SK-N-SH treated with all-trans-retinoic acid at 6 μM for 48 hours (cell line): ENCODE measurements at regions not wholly inside any gene's neighbourhood (a gene's known extent, or its start where the extent isn't known, plus 50 kb on each side); places are given as distances from the start of the nearest gene placed in this dataset.

Source experiments
- ATAC-seq: fragments of 200-7000 bp; cut with Tn5 transposase; 3 replicates; pipeline ENCODE4 v1.9.1; 2020; ENCODE audit warnings: mild to moderate bottlenecking, moderate library complexity
- ARNTL ChIP-seq: fragments of 450-650 bp; formaldehyde crosslinking; IDR thresholded peaks from 2 replicates; pipeline ENCODE4 v1.5.0; 2020; ENCODE audit warnings: low read depth, mild to moderate bottlenecking, moderate library complexity, borderline replicate concordance
- BACH2 ChIP-seq: fragments of 250-450 bp; sonication (Bioruptor Pico); IDR thresholded peaks from 2 replicates; pipeline ENCODE4 v1.9.0; 2021; ENCODE audit warnings: mild to moderate bottlenecking, borderline replicate concordance
- CSDC2 ChIP-seq: fragments of 250-450 bp; sonication (Bioruptor Pico); IDR thresholded peaks from 2 replicates; pipeline ENCODE4 v1.5.0; 2020; ENCODE audit warnings: mild to moderate bottlenecking, moderate library complexity
- ESRRG ChIP-seq: fragments of 250-450 bp; sonication (Bioruptor Pico); IDR thresholded peaks from 2 replicates; pipeline ENCODE4 v1.6.1; 2021; ENCODE audit warnings: mild to moderate bottlenecking
- GLIS3 ChIP-seq: fragments of 250-450 bp; sonication (Bioruptor Pico); IDR thresholded peaks from 2 replicates; pipeline ENCODE4 v1.5.0; 2020; ENCODE audit warnings: mild to moderate bottlenecking, moderate library complexity
- ISL1 ChIP-seq: fragments of 250-450 bp; sonication (Bioruptor Pico); IDR thresholded peaks from 2 replicates; pipeline ENCODE4 v2.1.2; 2022; ENCODE audit warnings: mild to moderate bottlenecking, moderate library complexity
- OSR1 ChIP-seq: fragments of 250-450 bp; sonication (Bioruptor Pico); IDR thresholded peaks from 2 replicates; pipeline ENCODE4 v1.8.0; 2022; ENCODE audit warnings: moderate library complexity, mild to moderate bottlenecking, inconsistent platforms
- PPARA ChIP-seq: fragments of 250-450 bp; sonication (Bioruptor Pico); IDR thresholded peaks from 2 replicates; pipeline ENCODE4 v1.5.0; 2020; ENCODE audit warnings: mild to moderate bottlenecking, borderline replicate concordance
- RARB ChIP-seq: fragments of 250-450 bp; sonication (Bioruptor Pico); IDR thresholded peaks from 2 replicates; pipeline ENCODE4 v1.8.0; 2021; ENCODE audit warnings: mild to moderate bottlenecking, moderate library complexity
- SNAI2 ChIP-seq: fragments of 250-450 bp; sonication (Bioruptor Pico); IDR thresholded peaks from 2 replicates; pipeline ENCODE4 v1.5.0; 2020; ENCODE audit warnings: mild to moderate bottlenecking, moderate library complexity
- TCF4 ChIP-seq: fragments of 250-450 bp; sonication (Bioruptor Pico); IDR thresholded peaks from 2 replicates; pipeline ENCODE4 v1.8.0; 2021; ENCODE audit warnings: mild to moderate bottlenecking, moderate library complexity, borderline replicate concordance
- TOX ChIP-seq: fragments of 250-450 bp; sonication (Bioruptor Pico); IDR thresholded peaks from 2 replicates; pipeline ENCODE4 v1.8.0; 2021; ENCODE audit warnings: mild to moderate bottlenecking, moderate library complexity, borderline replicate concordance
- ZC3H10 ChIP-seq: fragments of 250-450 bp; sonication (Bioruptor Pico); IDR thresholded peaks from 2 replicates; pipeline ENCODE4 v1.5.1; 2021; ENCODE audit warnings: mild to moderate bottlenecking, moderate library complexity
- ZFP3 ChIP-seq: fragments of 250-450 bp; sonication (Bioruptor Pico); IDR thresholded peaks from 2 replicates; pipeline ENCODE4 v1.5.0; 2020; ENCODE audit warnings: mild to moderate bottlenecking, moderate library complexity
- ZFP30 ChIP-seq: fragments of 450-650 bp; formaldehyde crosslinking; IDR thresholded peaks from 2 replicates; pipeline ENCODE4 v1.5.0; 2022; ENCODE audit warnings: mild to moderate bottlenecking, moderate library complexity
- ZNF565 ChIP-seq: fragments of 450-650 bp; formaldehyde crosslinking; conservative IDR thresholded peaks from 2 replicates; pipeline ENCODE4 v1.5.0; 2020; ENCODE audit warnings: low read depth, mild to moderate bottlenecking, moderate library complexity
- ZNF70 ChIP-seq: fragments of 450-650 bp; formaldehyde crosslinking; IDR thresholded peaks from 2 replicates; pipeline ENCODE4 v1.5.0; 2020; ENCODE audit warnings: mild to moderate bottlenecking, moderate library complexity
- ZNF8 ChIP-seq: fragments of 450-650 bp; formaldehyde crosslinking; IDR thresholded peaks from 2 replicates; pipeline ENCODE4 v1.5.0; 2020; ENCODE audit warnings: mild to moderate bottlenecking, moderate library complexity
- TF ChIP-seq, protein P1 (sequence below): fragments of 250-450 bp; sonication (Bioruptor Pico); IDR thresholded peaks from 2 replicates; pipeline ENCODE4 v1.5.0; 2020; ENCODE audit warnings: mild to moderate bottlenecking, moderate library complexity
- TF ChIP-seq, protein P2 (sequence below): fragments of 250-450 bp; sonication (Bioruptor Pico); IDR thresholded peaks from 2 replicates; pipeline ENCODE4 v1.5.1; 2020; ENCODE audit warnings: low read depth, mild to moderate bottlenecking, moderate library complexity
- TF ChIP-seq, protein P3 (sequence below): fragments of 250-450 bp; sonication (Bioruptor Pico); IDR thresholded peaks from 2 replicates; pipeline ENCODE4 v1.5.1; 2021; ENCODE audit warnings: mild to moderate bottlenecking, moderate library complexity
- TF ChIP-seq, protein P4 (sequence below): fragments of 250-450 bp; sonication (Bioruptor Pico); IDR thresholded peaks from 2 replicates; pipeline ENCODE4 v1.8.0; 2021; ENCODE audit warnings: low read depth, mild to moderate bottlenecking, moderate library complexity, borderline replicate concordance
- TF ChIP-seq, protein P5 (sequence below): fragments of 250-450 bp; sonication (Bioruptor Pico); IDR thresholded peaks from 2 replicates; pipeline ENCODE4 v1.8.0; 2020; ENCODE audit warnings: mild to moderate bottlenecking, moderate library complexity, borderline replicate concordance

DNA sequence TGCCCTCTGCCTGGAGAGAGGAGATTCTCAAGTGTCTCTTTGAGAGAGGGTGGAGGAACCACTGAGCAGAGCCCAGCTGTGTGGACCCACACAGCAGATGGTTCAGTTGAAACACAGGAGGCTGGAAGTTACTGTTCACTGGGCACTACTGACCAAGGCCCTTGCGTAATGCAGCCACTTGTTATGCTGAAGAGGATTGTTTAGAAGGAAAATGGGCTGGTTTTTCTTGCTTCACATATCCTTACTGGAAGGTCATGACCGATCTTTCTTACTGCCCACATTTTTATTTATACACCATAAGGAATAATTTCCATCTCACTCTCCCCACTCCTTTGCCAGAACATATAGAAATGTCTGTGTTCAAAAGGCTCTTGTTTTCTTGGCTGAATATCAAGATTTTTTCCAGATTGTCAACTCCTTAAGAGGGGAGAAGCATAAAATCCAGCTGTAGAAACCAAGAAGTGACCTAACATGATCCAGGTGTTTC lies 375.1 kb upstream of the DDHD1 start:
- TF ChIP-seq RARB (CRISPR knock-in tag) (no peak), TCF4 (CRISPR knock-in tag) (no peak), GLIS3 (CRISPR knock-in tag) (no peak), ZNF565 (CRISPR knock-in tag) (no peak), ZNF70 (CRISPR knock-in tag) (no peak), CSDC2 (CRISPR knock-in tag) (no peak), OSR1 (CRISPR knock-in tag) (no peak), ZFP3 (CRISPR knock-in tag) (no peak)
- TF ChIP-seq, protein P1, sequence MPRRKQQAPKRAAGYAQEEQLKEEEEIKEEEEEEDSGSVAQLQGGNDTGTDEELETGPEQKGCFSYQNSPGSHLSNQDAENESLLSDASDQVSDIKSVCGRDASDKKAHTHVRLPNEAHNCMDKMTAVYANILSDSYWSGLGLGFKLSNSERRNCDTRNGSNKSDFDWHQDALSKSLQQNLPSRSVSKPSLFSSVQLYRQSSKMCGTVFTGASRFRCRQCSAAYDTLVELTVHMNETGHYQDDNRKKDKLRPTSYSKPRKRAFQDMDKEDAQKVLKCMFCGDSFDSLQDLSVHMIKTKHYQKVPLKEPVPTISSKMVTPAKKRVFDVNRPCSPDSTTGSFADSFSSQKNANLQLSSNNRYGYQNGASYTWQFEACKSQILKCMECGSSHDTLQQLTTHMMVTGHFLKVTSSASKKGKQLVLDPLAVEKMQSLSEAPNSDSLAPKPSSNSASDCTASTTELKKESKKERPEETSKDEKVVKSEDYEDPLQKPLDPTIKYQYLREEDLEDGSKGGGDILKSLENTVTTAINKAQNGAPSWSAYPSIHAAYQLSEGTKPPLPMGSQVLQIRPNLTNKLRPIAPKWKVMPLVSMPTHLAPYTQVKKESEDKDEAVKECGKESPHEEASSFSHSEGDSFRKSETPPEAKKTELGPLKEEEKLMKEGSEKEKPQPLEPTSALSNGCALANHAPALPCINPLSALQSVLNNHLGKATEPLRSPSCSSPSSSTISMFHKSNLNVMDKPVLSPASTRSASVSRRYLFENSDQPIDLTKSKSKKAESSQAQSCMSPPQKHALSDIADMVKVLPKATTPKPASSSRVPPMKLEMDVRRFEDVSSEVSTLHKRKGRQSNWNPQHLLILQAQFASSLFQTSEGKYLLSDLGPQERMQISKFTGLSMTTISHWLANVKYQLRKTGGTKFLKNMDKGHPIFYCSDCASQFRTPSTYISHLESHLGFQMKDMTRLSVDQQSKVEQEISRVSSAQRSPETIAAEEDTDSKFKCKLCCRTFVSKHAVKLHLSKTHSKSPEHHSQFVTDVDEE (CRISPR knock-in tag): no peak
- TF ChIP-seq, protein P2, sequence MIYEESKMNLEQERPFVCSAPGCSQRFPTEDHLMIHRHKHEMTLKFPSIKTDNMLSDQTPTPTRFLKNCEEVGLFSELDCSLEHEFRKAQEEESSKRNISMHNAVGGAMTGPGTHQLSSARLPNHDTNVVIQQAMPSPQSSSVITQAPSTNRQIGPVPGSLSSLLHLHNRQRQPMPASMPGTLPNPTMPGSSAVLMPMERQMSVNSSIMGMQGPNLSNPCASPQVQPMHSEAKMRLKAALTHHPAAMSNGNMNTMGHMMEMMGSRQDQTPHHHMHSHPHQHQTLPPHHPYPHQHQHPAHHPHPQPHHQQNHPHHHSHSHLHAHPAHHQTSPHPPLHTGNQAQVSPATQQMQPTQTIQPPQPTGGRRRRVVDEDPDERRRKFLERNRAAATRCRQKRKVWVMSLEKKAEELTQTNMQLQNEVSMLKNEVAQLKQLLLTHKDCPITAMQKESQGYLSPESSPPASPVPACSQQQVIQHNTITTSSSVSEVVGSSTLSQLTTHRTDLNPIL (CRISPR knock-in tag): no peak
- TF ChIP-seq, protein P3, sequence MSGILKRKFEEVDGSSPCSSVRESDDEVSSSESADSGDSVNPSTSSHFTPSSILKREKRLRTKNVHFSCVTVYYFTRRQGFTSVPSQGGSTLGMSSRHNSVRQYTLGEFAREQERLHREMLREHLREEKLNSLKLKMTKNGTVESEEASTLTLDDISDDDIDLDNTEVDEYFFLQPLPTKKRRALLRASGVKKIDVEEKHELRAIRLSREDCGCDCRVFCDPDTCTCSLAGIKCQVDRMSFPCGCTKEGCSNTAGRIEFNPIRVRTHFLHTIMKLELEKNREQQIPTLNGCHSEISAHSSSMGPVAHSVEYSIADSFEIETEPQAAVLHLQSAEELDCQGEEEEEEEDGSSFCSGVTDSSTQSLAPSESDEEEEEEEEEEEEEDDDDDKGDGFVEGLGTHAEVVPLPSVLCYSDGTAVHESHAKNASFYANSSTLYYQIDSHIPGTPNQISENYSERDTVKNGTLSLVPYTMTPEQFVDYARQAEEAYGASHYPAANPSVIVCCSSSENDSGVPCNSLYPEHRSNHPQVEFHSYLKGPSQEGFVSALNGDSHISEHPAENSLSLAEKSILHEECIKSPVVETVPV (CRISPR knock-in tag): no peak
- ATAC-seq: no peak

DNA sequence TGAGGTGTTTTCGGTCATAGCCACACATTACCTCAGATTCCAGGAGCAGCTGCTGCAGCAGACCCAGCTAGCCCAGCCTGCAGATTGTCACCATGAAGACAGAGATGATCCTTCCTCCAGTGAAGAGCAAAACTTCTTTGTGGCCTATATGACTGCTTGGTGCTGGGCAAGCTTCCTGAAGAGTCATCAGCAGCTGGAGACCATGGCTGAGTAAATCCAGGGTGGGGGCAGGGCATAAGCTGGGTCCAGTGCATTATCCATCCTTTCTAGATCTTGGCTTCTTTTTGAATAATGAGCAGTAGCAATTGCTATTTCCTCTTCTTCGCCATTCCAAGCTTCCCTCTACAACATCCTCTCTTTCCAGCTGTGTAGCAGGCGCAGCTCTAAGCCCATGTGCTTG lies 373.1 kb upstream of the DDHD1 start:
- ATAC-seq: no peak
- TF ChIP-seq TCF4 (CRISPR knock-in tag) (no peak), ZC3H10 (no peak), ZFP30 (CRISPR knock-in tag) (no peak), SNAI2 (no peak), TOX (no peak), ESRRG (CRISPR knock-in tag) (no peak)
- TF ChIP-seq, protein P4, sequence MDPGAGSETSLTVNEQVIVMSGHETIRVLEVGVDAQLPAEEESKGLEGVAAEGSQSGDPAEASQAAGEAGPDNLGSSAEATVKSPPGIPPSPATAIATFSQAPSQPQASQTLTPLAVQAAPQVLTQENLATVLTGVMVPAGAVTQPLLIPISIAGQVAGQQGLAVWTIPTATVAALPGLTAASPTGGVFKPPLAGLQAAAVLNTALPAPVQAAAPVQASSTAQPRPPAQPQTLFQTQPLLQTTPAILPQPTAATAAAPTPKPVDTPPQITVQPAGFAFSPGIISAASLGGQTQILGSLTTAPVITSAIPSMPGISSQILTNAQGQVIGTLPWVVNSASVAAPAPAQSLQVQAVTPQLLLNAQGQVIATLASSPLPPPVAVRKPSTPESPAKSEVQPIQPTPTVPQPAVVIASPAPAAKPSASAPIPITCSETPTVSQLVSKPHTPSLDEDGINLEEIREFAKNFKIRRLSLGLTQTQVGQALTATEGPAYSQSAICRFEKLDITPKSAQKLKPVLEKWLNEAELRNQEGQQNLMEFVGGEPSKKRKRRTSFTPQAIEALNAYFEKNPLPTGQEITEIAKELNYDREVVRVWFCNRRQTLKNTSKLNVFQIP (CRISPR knock-in tag): no peak
- TF ChIP-seq, all 23 proteins: peak for 0

DNA sequence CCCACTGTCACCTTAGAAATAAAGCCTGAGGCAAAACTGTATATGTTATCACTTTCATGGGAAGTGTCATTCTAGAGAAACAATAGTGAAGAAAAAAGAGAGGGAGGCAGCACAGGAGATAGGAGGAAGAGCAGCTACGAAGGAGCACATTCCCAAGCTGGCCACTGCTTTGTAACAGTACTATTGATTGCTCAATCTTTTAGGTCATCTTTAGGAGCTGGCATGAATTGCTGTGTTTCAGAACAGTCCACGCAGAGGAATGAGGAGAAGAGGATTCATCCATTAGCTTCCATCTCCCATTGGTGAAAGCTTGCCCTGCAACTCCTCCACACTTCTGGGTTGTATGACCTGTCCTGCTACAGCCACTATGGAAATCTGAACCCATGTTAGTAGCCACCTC lies 372.5 kb upstream of the DDHD1 start:
- no peak for ATAC-seq
- no peak for TF ChIP-seq BACH2 (CRISPR knock-in tag)
- TF ChIP-seq, protein P4 (CRISPR knock-in tag): no peak
- TF ChIP-seq CSDC2 (CRISPR knock-in tag): no peak
- no peak for TF ChIP-seq ZC3H10
- TF ChIP-seq ZFP3 (CRISPR knock-in tag): no peak
- TF ChIP-seq PPARA (CRISPR knock-in tag): no peak
- TF ChIP-seq ARNTL: no peak
- no peak for TF ChIP-seq GLIS3 (CRISPR knock-in tag)
- no peak for TF ChIP-seq ISL1 (CRISPR knock-in tag)
- no peak for TF ChIP-seq ZNF8 (CRISPR knock-in tag)
- TF ChIP-seq ZFP30 (CRISPR knock-in tag): no peak
- TF ChIP-seq OSR1 (CRISPR knock-in tag): no peak
- no peak for TF ChIP-seq ZNF70 (CRISPR knock-in tag)
- TF ChIP-seq TOX: no peak
- TF ChIP-seq, protein P2 (CRISPR knock-in tag): no peak
- TF ChIP-seq ZNF565 (CRISPR knock-in tag): no peak
- TF ChIP-seq SNAI2: no peak
- TF ChIP-seq, protein P5, sequence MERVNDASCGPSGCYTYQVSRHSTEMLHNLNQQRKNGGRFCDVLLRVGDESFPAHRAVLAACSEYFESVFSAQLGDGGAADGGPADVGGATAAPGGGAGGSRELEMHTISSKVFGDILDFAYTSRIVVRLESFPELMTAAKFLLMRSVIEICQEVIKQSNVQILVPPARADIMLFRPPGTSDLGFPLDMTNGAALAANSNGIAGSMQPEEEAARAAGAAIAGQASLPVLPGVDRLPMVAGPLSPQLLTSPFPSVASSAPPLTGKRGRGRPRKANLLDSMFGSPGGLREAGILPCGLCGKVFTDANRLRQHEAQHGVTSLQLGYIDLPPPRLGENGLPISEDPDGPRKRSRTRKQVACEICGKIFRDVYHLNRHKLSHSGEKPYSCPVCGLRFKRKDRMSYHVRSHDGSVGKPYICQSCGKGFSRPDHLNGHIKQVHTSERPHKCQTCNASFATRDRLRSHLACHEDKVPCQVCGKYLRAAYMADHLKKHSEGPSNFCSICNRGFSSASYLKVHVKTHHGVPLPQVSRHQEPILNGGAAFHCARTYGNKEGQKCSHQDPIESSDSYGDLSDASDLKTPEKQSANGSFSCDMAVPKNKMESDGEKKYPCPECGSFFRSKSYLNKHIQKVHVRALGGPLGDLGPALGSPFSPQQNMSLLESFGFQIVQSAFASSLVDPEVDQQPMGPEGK: no peak
- TF ChIP-seq RARB (CRISPR knock-in tag): no peak
